Fibroblast of pulmonary artery (primary cell): ENCODE measurements at regions not wholly inside any gene's neighbourhood (a gene's known extent, or its start where the extent isn't known, plus 50 kb on each side); places are given as distances from the start of the nearest gene placed in this dataset.

ENCODE experiments used
- DNase-seq: peaks from one replicate; pipeline ENCODE4 v3.0.0-alpha.2; 2010; ENCODE audit warnings: low read depth
- H3K4me3 ChIP-seq: replicated peaks from 2 replicates; pipeline ENCODE4 v1.5.1; 2011; ENCODE audit warnings: low read depth, mild to moderate bottlenecking, control low read depth, low read length, moderate library complexity
- TF ChIP-seq, protein P1 (sequence below): IDR thresholded peaks from 2 replicates; pipeline ENCODE4 v1.5.1; 2011; ENCODE audit warnings: mild to moderate bottlenecking, control low read depth, low read length, inconsistent platforms; ENCODE audit errors: missing control alignments

DNA sequence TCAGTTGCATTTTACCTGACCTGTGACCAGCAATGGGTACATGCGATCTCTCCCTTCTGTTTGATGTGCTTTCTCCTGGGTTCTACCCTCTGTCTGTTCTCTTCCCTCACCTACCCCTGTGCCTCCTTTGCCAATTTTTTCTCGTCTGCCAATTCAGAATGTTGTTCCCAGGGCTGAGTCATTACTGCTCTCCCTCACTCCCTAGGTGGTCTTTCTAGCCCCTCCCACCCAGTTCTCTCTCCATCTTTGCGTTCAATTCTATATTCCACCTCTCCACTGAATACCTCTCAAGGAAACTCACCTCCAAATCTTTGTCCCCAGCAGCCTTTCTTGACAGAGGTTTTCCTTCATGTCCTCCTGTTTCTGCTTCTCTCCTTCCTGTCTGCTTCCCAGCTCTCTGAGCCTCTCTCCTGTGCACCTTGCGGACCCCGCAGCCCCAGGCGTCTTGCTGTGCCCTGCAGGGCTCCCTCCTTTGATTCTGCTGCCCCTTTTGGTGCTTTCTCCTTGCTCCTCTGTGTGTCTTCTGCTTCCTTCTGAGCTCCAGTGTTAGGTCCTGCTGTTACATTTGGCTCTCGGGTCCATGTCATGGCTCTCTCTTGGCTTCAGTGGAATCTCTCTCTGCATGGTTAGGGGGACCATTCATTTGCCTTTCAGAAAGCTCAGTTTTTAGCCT lies 398.2 kb upstream of the TPM1 start:
- no peak for DNase-seq
- no peak overlapping the region for H3K4me3 ChIP-seq
- TF ChIP-seq, protein P1, sequence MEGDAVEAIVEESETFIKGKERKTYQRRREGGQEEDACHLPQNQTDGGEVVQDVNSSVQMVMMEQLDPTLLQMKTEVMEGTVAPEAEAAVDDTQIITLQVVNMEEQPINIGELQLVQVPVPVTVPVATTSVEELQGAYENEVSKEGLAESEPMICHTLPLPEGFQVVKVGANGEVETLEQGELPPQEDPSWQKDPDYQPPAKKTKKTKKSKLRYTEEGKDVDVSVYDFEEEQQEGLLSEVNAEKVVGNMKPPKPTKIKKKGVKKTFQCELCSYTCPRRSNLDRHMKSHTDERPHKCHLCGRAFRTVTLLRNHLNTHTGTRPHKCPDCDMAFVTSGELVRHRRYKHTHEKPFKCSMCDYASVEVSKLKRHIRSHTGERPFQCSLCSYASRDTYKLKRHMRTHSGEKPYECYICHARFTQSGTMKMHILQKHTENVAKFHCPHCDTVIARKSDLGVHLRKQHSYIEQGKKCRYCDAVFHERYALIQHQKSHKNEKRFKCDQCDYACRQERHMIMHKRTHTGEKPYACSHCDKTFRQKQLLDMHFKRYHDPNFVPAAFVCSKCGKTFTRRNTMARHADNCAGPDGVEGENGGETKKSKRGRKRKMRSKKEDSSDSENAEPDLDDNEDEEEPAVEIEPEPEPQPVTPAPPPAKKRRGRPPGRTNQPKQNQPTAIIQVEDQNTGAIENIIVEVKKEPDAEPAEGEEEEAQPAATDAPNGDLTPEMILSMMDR, result no peak

DNA sequence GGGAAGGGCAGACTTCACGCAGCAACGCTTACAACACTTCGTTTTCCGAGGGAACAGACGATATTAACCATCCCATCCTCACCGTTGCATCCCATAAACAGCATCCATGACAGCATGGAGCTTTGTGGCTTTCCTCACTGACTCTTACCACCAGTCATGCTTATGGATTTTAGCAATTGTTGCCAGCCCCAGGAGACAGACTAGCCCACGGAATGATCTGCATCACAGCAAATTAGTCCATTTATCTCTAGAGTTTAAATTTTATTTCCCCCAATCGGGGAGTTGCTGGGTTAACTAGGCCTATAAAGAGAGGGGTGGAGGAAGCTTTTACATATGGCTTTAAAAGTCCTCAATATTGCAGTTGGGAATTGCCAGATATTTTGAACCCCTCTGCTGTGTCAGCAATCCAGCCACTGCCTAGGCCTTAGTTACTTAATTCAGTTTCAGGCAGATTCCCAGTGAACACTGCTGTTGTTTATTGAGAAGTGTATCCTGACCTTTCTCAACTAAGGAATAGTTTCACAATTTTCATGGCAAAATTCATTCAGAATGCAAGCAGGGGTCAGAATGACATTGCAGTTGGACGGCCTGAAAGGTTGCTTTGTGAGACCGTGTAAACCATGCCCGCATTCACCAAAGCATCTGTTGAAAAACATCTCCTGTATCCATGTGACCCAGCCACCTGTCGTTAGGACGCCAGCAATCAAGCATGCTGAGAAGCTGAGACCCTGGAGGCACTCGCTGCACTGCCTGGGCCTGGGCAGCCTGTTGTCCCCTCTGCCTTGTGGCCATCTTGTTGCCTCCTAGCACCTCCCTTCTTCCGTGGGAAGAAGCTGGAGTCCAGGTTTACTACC lies 397.4 kb upstream of the TPM1 start:
- TF ChIP-seq, protein P1, result no peak
- no peak for DNase-seq
- no peak overlapping the region for H3K4me3 ChIP-seq

DNA sequence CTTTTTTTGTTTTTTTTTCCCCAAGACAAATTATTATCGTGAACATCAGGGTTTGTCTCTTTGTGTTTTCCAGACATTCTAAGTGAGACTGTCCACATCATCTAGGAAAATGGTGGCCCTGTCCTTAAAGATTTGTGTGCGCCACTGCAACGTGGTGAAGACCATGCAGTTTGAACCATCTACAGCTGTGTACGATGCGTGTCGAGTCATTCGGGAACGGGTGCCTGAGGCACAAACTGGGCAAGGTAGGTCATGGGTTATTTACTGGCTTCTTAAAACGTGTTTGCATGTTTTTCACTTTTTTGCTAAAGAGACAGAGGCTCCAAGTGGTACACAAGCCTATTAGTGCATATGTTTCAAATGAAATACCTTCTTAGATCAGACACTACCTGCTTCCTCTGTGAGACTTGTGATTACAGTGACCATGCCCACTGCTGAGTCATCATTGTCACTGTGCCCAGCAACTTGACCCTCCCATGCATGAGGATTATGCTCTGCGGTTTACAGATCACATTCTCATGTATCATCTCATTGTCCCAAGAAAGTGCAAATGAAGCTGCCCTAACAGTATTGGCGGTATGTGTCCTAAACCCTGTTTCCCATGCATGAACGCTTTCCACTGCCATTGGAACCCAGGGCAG lies 395.2 kb upstream of the TPM1 start:
- TF ChIP-seq, protein P1, result no peak
- H3K4me3 ChIP-seq, result no peak overlapping the region
- DNase-seq, result peak; percentile 47

DNA sequence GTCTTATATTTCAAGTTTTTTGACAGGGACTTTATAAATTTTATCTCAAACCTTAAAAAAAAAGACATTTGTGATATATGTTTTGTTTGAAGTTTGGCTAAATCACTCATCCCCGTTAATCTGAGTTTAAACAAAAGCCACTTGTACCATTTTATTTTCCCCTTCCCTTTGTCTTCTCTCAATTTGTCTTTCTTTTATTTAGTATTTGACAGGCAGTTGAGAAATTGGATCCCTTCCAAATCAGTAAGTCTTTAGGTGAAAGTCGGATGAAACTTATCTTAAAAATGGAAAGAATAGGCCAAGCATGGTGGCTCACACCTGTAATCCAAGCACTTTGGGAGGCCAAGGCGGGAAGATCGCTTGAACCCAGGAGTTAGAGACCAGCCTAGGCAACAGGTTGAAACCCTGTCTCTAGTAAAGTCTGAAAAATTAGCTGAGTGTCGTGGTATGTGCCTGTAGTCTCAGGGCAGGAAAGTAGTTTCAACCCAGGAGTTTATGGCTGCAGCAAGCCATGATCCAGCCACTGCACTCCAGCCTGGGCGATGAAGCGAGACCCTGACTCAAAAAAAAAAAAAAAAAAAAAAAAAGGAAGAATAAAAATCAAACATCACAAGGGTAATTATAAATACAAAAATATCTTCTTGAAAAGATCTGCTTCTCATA lies 394.6 kb upstream of the TPM1 start:
- no peak overlapping the region for H3K4me3 ChIP-seq
- no peak for DNase-seq

DNA sequence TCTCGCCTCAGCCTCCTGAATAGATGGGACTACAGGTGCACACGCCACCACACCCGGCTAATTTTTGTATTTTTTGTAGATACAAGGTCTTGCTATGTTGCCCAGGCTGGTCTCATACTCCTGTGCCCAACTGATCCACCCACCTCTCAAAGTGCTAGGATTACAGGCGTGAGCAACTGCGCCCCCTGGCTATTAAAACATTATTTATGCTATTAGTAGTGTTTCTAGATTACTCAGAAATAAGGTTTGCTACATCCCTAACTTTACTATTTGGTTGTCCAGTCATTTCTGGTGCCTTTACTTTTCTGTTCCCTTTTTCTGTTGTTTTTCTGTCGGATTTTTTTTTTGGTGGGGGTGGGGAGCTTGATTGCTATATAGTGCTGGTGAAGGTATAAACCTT lies 393.6 kb upstream of the TPM1 start:
- peak; percentile 31 for DNase-seq
- TF ChIP-seq, protein P1, result peak; percentile 29
- H3K4me3 ChIP-seq, result no peak overlapping the region

More for the DNA sequence above, 394.6 kb upstream of the TPM1 start:
- TF ChIP-seq, protein P1, result no peak

DNA sequence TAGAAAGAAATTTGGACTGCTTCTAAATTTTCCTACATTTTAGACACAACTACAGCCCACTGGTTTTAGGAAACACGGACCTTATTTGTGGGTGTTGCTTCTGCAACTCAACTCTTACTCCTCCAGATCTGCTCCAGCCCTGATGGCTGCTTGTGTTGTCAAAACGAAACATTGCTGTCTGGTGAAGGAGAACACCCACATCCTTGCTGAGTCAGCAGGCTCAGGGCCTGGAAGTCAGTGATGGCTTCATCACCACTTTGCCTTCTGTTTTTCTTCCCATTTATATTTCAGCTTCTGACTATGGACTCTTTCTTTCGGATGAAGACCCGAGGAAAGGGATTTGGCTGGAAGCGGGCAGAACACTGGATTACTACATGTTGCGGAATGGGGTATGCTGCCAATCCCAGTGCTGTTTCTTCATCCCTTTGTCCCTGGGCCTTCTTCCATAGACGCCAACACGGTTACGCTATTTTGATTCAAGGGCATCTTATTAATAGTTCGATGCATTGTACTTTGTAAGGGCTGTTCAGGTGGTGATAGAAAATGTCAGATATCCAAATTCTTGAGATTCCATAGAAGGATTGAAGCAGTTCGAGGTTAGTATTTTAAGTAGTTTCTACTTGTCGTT lies 392.6 kb upstream of the TPM1 start:
- no peak overlapping the region for H3K4me3 ChIP-seq
- TF ChIP-seq, protein P1, result no peak
- peak; percentile 56 for DNase-seq
